SU-DHL-6 (cell line): ENCODE measurements at regions not wholly inside any gene's neighbourhood (a gene's known extent, or its start where the extent isn't known, plus 50 kb on each side); places are given as distances from the start of the nearest gene placed in this dataset.

ENCODE experiments used
- EZH2phosphoT487 ChIP-seq: fragments of 200-600 bp; sonication (generic), shearing (Covaris generic); conservative IDR thresholded peaks from 2 replicates; pipeline ENCODE4 v1.6.1; 2018; ENCODE audit warnings: mild to moderate bottlenecking, antibody characterized with exemption, low read length, moderate library complexity, mixed read lengths
- TF ChIP-seq, protein P1 (sequence below): fragments of 200-600 bp; sonication (generic); IDR thresholded peaks from one replicate; pipeline ENCODE4 v1.5.1; 2017; ENCODE audit warnings: antibody characterized with exemption, mild to moderate bottlenecking, low read length, moderate library complexity; ENCODE audit not compliant: insufficient read depth, poor library complexity, severe bottlenecking

GRCh38 chr14:54197369-54197768 lies 199.4 kb upstream of the CDKN3 start:
- TF ChIP-seq, protein P1, sequence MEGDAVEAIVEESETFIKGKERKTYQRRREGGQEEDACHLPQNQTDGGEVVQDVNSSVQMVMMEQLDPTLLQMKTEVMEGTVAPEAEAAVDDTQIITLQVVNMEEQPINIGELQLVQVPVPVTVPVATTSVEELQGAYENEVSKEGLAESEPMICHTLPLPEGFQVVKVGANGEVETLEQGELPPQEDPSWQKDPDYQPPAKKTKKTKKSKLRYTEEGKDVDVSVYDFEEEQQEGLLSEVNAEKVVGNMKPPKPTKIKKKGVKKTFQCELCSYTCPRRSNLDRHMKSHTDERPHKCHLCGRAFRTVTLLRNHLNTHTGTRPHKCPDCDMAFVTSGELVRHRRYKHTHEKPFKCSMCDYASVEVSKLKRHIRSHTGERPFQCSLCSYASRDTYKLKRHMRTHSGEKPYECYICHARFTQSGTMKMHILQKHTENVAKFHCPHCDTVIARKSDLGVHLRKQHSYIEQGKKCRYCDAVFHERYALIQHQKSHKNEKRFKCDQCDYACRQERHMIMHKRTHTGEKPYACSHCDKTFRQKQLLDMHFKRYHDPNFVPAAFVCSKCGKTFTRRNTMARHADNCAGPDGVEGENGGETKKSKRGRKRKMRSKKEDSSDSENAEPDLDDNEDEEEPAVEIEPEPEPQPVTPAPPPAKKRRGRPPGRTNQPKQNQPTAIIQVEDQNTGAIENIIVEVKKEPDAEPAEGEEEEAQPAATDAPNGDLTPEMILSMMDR, result no peak
- no peak for TF ChIP-seq EZH2phosphoT487
